ENCODE measurements at regions not wholly inside any gene's neighbourhood (a gene's known extent, or its start where the extent isn't known, plus 50 kb on each side); places are given as distances from the start of the nearest gene placed in this dataset.
"Not testable (repeated sequence)": the region's sequence is repeated elsewhere in the genome, so short reads cannot be mapped to it uniquely, and the experiment has no call there.

GRCh38 chr1:30548294-30548693 is 175.1 kb downstream of the MATN1 start:
- Histone ChIP-seq H3K27me3 (ENCODE audit: control insufficient read depth, insufficient read depth, low read length) (no peaks in the 10 kb centered on the region), H3K36me3 (ENCODE audit: control insufficient read depth, insufficient read depth, low read length) (no peaks in the 10 kb centered on the region), H3K4me3 (ENCODE audit: low read depth, low read length) (no peak overlapping the region)
- DNase-seq (ENCODE audit: low read depth): no peak
- TF ChIP-seq CTCF (IDR thresholded peaks at IDR 0.05; ENCODE audit: insufficient read depth, low read length, poor library complexity, severe bottlenecking): no peak

- not testable (repeated sequence) for H3K4me3 ChIP-seq (ENCODE audit: low read depth, low read length); H3K36me3 ChIP-seq (ENCODE audit: control insufficient read depth, insufficient read depth, low read length); DNase-seq (ENCODE audit: low read depth); H3K27me3 ChIP-seq (ENCODE audit: control insufficient read depth, insufficient read depth, low read length)
Observed at GRCh38 chr1:30547326-30547725, 176.1 kb downstream of the MATN1 start.

- no peak for TF ChIP-seq CTCF (IDR thresholded peaks at IDR 0.05; ENCODE audit: insufficient read depth, low read length, poor library complexity, severe bottlenecking)
- H3K36me3 ChIP-seq (ENCODE audit: control insufficient read depth, insufficient read depth, low read length): no peaks in the 10 kb centered on the region
- H3K27me3 ChIP-seq (ENCODE audit: control insufficient read depth, insufficient read depth, low read length): no peaks in the 10 kb centered on the region
- H3K4me3 ChIP-seq (ENCODE audit: low read depth, low read length): no peak overlapping the region
- no peak for DNase-seq (ENCODE audit: low read depth)
Observed at GRCh38 chr1:30545365-30545764, 178.0 kb downstream of the MATN1 start.

- Histone ChIP-seq H3K4me3 (ENCODE audit: low read depth, low read length) (no peak overlapping the region), H3K36me3 (ENCODE audit: control insufficient read depth, insufficient read depth, low read length) (no peaks in the 10 kb centered on the region), H3K27me3 (ENCODE audit: control insufficient read depth, insufficient read depth, low read length) (no peaks in the 10 kb centered on the region)
- TF ChIP-seq CTCF (IDR thresholded peaks at IDR 0.05; ENCODE audit: insufficient read depth, low read length, poor library complexity, severe bottlenecking): no peak
- no peak for DNase-seq (ENCODE audit: low read depth)
Observed at GRCh38 chr1:30541721-30542485, 181.5 kb downstream of the MATN1 start.

GRCh38 chr1:30540611-30541192 is 182.7 kb downstream of the MATN1 start:
- DNase-seq (ENCODE audit: low read depth): no peak
- TF ChIP-seq CTCF (IDR thresholded peaks at IDR 0.05; ENCODE audit: insufficient read depth, low read length, poor library complexity, severe bottlenecking): no peak
- Histone ChIP-seq H3K27me3 (ENCODE audit: control insufficient read depth, insufficient read depth, low read length) (no peaks in the 10 kb centered on the region), H3K36me3 (ENCODE audit: control insufficient read depth, insufficient read depth, low read length) (no peaks in the 10 kb centered on the region), H3K4me3 (ENCODE audit: low read depth, low read length) (no peak overlapping the region)

GRCh38 chr1:30539884-30540283 is 183.5 kb downstream of the MATN1 start:
- DNase-seq (ENCODE audit: low read depth): no peak
- TF ChIP-seq CTCF (IDR thresholded peaks at IDR 0.05; ENCODE audit: insufficient read depth, low read length, poor library complexity, severe bottlenecking): no peak
- H3K27me3 ChIP-seq (ENCODE audit: control insufficient read depth, insufficient read depth, low read length): no peaks in the 10 kb centered on the region
- H3K4me3 ChIP-seq (ENCODE audit: low read depth, low read length): no peak overlapping the region
- no peaks in the 10 kb centered on the region for H3K36me3 ChIP-seq (ENCODE audit: control insufficient read depth, insufficient read depth, low read length)

Data from kidney epithelial cell (primary cell).